ENCODE measurements at regions not wholly inside any gene's neighbourhood (a gene's known extent, or its start where the extent isn't known, plus 50 kb on each side); places are given as distances from the start of the nearest gene placed in this dataset.

DNA sequence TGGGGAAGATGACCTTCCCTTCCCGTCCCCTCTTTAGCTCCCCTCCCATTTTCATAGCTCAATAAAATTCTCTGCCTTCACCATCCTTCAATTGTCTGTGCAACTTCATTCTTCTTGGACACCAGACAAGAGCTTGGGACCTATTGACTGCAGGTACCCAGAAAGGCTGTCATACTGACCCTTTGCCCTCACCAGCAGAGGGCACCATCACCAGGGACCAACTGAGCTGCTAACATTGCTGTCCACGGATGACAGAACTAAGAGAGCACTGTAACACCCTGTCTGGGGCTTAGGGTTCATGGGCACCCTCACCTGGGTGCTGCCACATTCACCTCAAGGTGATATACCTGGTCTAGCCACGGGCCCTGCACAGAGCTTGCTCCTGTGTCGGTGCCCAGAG is 141.3 kb upstream of the VCX3B start:
- TF ChIP-seq POLR2A (IDR thresholded peaks at IDR 0.05): no peak
- TF ChIP-seq, protein P1, sequence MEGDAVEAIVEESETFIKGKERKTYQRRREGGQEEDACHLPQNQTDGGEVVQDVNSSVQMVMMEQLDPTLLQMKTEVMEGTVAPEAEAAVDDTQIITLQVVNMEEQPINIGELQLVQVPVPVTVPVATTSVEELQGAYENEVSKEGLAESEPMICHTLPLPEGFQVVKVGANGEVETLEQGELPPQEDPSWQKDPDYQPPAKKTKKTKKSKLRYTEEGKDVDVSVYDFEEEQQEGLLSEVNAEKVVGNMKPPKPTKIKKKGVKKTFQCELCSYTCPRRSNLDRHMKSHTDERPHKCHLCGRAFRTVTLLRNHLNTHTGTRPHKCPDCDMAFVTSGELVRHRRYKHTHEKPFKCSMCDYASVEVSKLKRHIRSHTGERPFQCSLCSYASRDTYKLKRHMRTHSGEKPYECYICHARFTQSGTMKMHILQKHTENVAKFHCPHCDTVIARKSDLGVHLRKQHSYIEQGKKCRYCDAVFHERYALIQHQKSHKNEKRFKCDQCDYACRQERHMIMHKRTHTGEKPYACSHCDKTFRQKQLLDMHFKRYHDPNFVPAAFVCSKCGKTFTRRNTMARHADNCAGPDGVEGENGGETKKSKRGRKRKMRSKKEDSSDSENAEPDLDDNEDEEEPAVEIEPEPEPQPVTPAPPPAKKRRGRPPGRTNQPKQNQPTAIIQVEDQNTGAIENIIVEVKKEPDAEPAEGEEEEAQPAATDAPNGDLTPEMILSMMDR (IDR thresholded peaks at IDR 0.05): peak in 1 of 6 experiments; percentile 40

GRCh38 chrX:8341814-8342590 is 122.6 kb upstream of the VCX3B start:
- TF ChIP-seq POLR2A (IDR thresholded peaks at IDR 0.05): no peak
- TF ChIP-seq, protein P1 (IDR thresholded peaks at IDR 0.05): no peak
- WGBS, 2 donors: 22 to 50% methylated on average over 6 to 7 of the region's 7 CpGs
- Histone ChIP-seq H3K27ac (no peak overlapping the region), H3K36me3 (no peaks in the 10 kb centered on the region), H3K4me1 (no peaks in the 10 kb centered on the region), H3K4me3 (no peak overlapping the region), H3K9me3 (no peaks in the 10 kb centered on the region), H3K27me3 (no peaks in the 10 kb centered on the region)
- no peak for DNase-seq
- intact Hi-C loops (cut with DNase I): no loop called here

More for the DNA sequence above, 141.3 kb upstream of the VCX3B start:
- intact Hi-C loops (cut with DNase I): no loop called here
- H3K4me1 ChIP-seq: no peaks in the 10 kb centered on the region
- H3K27ac ChIP-seq: no peak overlapping the region
- H3K9me3 ChIP-seq: no peaks in the 10 kb centered on the region
- H3K27me3 ChIP-seq: no peaks in the 10 kb centered on the region
- 69 to 73% methylated on average over 1 of the region's 4 CpGs for WGBS, 2 donors
- H3K36me3 ChIP-seq: no peaks in the 10 kb centered on the region
- no peak overlapping the region for H3K4me3 ChIP-seq
- DNase-seq: no peak

GRCh38 chrX:8345473-8345872 is 119.2 kb upstream of the VCX3B start:
- TF ChIP-seq, protein P1 (IDR thresholded peaks at IDR 0.05): no peak
- TF ChIP-seq POLR2A (IDR thresholded peaks at IDR 0.05): no peak
- Histone ChIP-seq H3K27ac (no peak overlapping the region), H3K9me3 (no peaks in the 10 kb centered on the region), H3K27me3 (no peaks in the 10 kb centered on the region), H3K4me3 (no peak overlapping the region), H3K36me3 (no peaks in the 10 kb centered on the region), H3K4me1 (no peaks in the 10 kb centered on the region)
- no peak for DNase-seq
- 20 to 31% methylated on average over 2 to 3 of the region's 4 CpGs for WGBS, 2 donors
- intact Hi-C loops (cut with DNase I): no loop called here

- Histone ChIP-seq H3K27ac (no peak overlapping the region), H3K4me1 (no peaks in the 10 kb centered on the region), H3K9me3 (no peaks in the 10 kb centered on the region), H3K36me3 (no peaks in the 10 kb centered on the region), H3K4me3 (no peak overlapping the region), H3K27me3 (no peaks in the 10 kb centered on the region)
- WGBS, 2 donors: 50% methylated on average over 1 of the region's 1 CpG; no CpG with 5 or more reads in 1 of the 2 donors
- no peak for DNase-seq
- intact Hi-C loops (cut with DNase I): no loop called here
- TF ChIP-seq, protein P1 (IDR thresholded peaks at IDR 0.05): no peak
- TF ChIP-seq POLR2A (IDR thresholded peaks at IDR 0.05): no peak
Observed at GRCh38 chrX:8346060-8346459, 118.6 kb upstream of the VCX3B start.

- H3K4me3 ChIP-seq: no peak overlapping the region
Observed at GRCh38 chrX:8346892-8347291, 117.7 kb upstream of the VCX3B start.

More at GRCh38 chrX:8346892-8347291, 117.7 kb upstream of the VCX3B start:
- DNase-seq: no peak
- TF ChIP-seq, protein P1 (IDR thresholded peaks at IDR 0.05): no peak
- TF ChIP-seq POLR2A (IDR thresholded peaks at IDR 0.05): no peak
- H3K36me3 ChIP-seq: no peaks in the 10 kb centered on the region
- no peak overlapping the region for H3K27ac ChIP-seq
- H3K27me3 ChIP-seq: no peaks in the 10 kb centered on the region
- 60 to 69% methylated on average over 2 to 3 of the region's 3 CpGs for WGBS, 2 donors
- intact Hi-C loops (cut with DNase I): no loop called here
- no peaks in the 10 kb centered on the region for H3K4me1 ChIP-seq
- no peaks in the 10 kb centered on the region for H3K9me3 ChIP-seq
